Putamen (tissue), 1 donor: ENCODE measurements at regions not wholly inside any gene's neighbourhood (a gene's known extent, or its start where the extent isn't known, plus 50 kb on each side); places are given as distances from the start of the nearest gene placed in this dataset.
"Not testable (repeated sequence)": the region's sequence is repeated elsewhere in the genome, so short reads cannot be mapped to it uniquely, and the experiment has no call there.

Source experiments
- DNase-seq: peaks from one replicate; pipeline ENCODE4 v3.0.0-alpha.2; 2016; ENCODE audit warnings: low spot score

GRCh38 chr20:22070610-22071058 is 365.2 kb downstream of the PAX1 start:
- DNase-seq: no peak

- DNase-seq: no peak
Observed at GRCh38 chr20:22063753-22064152, 358.3 kb downstream of the PAX1 start.

GRCh38 chr20:22062874-22063273 is 357.4 kb downstream of the PAX1 start:
- DNase-seq: no peak

GRCh38 chr20:22060610-22061009 is 355.1 kb downstream of the PAX1 start:
- DNase-seq: no peak

GRCh38 chr20:22058746-22059145 is 353.3 kb downstream of the PAX1 start:
- no peak for DNase-seq

GRCh38 chr20:22055981-22056380 is 350.5 kb downstream of the PAX1 start:
- no peak for DNase-seq

GRCh38 chr20:22052025-22052650 is 346.7 kb downstream of the PAX1 start:
- DNase-seq: no peak

- DNase-seq: not testable (repeated sequence)
Observed at GRCh38 chr20:22045956-22046507, 340.6 kb downstream of the PAX1 start.

- no peak for DNase-seq
Observed at GRCh38 chr20:22027423-22027822, 322.0 kb downstream of the PAX1 start.

- DNase-seq: no peak
Observed at GRCh38 chr20:22020201-22020600, 314.7 kb downstream of the PAX1 start.

- DNase-seq: no peak
Observed at GRCh38 chr20:22008456-22008855, 303.0 kb downstream of the PAX1 start.

GRCh38 chr20:22006306-22006705 is 300.8 kb downstream of the PAX1 start:
- no peak for DNase-seq

GRCh38 chr20:22005535-22005934 is 300.1 kb downstream of the PAX1 start:
- no peak for DNase-seq

- no peak for DNase-seq
Observed at GRCh38 chr20:22004946-22005345, 299.5 kb downstream of the PAX1 start.

GRCh38 chr20:22003680-22004079 is 298.2 kb downstream of the PAX1 start:
- no peak for DNase-seq

GRCh38 chr20:22001886-22002285 is 296.4 kb downstream of the PAX1 start:
- no peak for DNase-seq

- no peak for DNase-seq
Observed at GRCh38 chr20:21995461-21995860, 290.0 kb downstream of the PAX1 start.

GRCh38 chr20:21994203-21994602 is 288.7 kb downstream of the PAX1 start:
- DNase-seq: no peak

- DNase-seq: no peak
Observed at GRCh38 chr20:21982559-21982958, 277.1 kb downstream of the PAX1 start.

- no peak for DNase-seq
Observed at GRCh38 chr20:21981597-21982344, 276.3 kb downstream of the PAX1 start.

- DNase-seq: no peak
Observed at GRCh38 chr20:21981179-21981578, 275.7 kb downstream of the PAX1 start.

GRCh38 chr20:21971436-21971835 is 266.0 kb downstream of the PAX1 start:
- no peak for DNase-seq

- DNase-seq: no peak
Observed at GRCh38 chr20:21968486-21968885, 263.0 kb downstream of the PAX1 start.
